T-helper 1 cell (primary cell): ENCODE measurements at regions not wholly inside any gene's neighbourhood (a gene's known extent, or its start where the extent isn't known, plus 50 kb on each side); places are given as distances from the start of the nearest gene placed in this dataset.

Experiments used
- DNase-seq, 5 donors: peaks; one replicate each; pipeline ENCODE4 v3.0.0-alpha.2; 2012 to 2020

DNA sequence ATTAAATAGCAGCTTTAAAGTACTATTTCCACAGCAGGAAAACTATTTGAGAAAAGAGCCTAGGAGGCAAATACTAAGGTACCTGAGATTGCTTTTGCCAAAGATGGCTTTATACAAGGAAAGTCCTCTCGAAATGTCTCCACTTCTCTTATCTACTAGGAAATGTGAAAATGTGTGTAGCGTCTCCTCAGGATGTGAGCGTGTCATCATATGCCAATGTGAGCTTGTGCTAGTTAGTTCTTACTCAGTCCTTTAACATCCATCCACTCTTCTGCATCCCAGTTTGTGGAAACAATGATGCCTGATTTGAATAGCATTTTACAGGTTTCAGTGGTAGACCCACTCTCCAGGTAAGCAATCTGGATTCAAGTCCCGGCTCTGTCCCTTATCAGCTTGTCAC, 421.0 kb downstream of the DYNC2H1 start:
- DNase-seq: no peak

DNA sequence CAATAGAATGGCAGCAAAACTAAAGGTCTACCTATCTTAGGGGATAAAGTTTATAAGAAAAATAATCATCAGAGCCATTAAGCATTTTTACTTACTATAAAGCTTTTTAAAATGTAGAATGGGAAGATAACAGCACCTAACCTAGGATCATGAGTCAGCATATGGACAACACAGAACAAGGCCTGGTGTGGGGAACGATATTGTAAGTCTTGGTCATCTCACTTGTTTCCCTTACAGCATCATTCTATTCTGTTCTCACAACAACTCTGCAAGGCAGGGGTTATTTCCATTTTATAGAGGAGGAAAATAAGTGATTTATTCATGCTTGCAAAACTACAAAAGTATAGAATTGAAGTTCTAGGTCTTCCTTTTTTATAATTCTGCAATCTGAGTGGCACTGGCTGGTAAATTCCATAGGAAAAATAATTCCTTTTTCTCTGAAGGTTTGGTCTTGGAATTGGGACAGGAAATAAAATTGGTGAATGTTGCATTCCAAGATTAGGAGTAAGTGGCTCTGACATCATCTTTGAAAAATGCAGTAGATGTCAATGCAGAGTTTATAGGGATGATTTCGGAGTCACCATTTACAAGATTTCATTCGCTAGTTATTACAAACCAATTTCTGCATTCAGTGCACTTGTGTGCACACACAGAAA, 423.0 kb downstream of the DYNC2H1 start:
- no peak for DNase-seq

DNA sequence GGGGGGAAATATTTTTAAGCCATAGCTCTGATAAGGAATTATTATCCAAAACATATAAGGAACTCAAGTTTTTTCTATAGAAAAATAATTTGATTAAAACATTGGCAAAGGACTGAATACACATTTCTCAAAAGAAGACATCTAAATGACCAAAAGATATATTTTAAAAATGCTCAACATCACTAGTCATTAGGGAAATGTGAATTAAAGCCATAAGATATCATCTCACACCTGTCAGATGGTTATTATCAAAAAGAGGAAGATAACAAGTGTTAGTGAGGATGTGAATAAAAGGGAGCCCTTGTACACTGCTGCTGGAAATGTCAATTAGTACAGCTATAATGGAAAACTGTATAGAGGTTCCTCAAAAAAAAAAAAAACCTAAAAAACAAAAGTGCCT, 425.0 kb downstream of the DYNC2H1 start:
- DNase-seq: no peak

DNA sequence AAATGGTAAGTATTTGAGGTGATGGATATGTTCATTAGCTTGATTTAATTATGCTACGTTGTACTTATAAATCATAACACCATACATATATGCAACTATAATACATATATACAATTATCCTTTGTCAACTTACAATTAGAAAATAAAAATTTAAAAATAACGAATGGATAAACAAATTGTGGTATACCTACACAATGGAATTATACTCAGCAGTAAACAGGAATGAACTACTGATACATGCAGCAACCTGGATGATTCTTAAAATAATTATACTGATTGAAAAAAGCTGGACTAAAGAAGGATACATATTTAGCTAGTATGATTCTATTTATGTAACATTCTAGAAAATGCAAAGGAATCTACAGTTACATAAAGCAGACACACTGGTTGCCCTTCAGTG, 425.7 kb downstream of the DYNC2H1 start:
- no peak for DNase-seq

DNA sequence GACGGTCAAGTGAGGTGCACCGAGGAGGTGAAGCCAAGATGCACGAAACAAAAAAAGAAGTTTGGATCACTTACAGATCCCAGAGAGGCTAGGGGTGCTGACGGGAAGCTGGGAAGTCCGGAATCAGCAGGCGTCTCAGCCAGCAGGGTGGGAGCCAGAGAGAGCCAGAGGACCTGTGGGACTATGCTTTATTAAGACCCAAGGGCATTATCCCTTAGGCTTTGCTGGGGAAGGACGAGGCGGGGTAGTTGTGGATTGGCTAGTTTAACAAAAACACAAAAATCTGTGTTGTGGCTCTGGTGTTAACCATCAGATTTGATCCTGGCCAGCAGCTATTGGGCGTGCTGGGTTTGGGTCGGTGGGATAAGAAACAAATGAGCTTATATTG, 427.1 kb downstream of the DYNC2H1 start:
- DNase-seq: no peak

DNA sequence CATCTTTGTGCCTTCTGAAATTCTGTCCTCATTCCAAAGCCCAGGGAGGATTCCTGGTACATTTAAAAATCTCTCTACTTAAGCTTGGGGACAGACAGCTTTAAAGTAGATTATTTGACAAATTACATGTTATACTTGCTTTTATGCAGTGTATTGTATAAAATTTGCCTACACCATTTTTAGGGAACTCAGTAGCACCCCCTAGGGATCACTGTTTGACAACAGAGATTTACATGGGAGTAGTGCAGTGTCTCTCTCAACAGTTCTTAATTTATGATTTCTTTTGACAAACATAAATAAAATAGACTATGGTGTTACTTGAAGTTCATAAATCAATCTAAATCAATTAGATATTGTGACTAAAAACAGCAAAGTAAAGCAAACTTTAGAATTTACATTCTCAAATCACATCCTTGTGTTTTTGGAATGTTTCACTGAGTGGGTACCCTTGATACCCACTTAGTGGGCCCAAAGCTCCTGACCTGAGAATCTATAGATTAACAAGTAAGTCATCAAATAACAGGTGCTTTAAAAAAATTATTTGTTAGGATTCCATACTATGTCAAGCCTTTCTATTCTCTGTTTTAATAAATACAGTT, 428.8 kb downstream of the DYNC2H1 start:
- no peak for DNase-seq

DNA sequence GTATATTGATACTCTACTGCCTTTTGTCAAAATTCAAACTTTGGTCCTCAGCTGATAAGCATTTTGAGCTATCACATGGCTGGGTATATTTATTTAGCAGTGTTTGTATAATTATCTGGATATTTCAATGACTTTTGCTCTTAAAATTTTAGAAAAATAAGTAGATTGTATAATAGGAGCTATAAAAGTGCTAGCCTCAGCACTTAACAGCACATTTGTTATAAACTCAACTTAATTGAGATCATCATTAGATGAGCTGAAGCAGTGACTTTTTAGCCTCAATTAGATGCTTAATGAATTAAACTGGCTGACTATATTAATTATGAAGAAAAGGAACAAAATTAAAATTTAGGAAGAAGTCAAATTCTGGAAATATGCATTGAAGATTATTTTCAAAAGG, 429.9 kb downstream of the DYNC2H1 start:
- DNase-seq: no peak

DNA sequence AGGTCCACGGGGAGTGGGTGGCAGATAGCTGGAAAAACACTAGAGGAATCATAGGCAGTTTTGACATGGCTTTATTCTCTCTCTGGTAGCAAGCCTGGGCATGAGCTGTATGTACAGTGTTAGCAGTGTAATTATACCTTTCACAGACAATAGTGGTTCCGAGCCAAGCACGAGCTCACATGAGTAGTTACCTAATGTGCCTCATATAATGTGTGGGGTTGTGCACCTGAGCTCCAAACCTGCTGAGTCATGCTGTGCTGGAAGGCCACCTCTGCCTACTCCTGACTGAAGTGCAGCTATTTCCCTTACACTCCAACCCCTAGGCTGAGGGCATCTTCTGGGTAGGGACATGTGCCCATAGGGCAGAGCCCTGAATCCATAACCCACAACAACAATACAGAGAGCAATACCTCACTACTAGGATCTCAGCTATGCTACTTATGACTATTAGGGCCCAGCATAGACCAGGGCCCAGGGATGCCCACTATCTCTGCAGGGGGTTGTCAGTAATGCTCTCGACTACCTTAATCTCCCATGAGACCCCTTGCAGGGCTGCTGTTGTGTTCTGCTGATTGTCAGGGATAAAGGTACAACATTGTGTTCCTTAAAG, 432.1 kb downstream of the DYNC2H1 start:
- DNase-seq: no peak

DNA sequence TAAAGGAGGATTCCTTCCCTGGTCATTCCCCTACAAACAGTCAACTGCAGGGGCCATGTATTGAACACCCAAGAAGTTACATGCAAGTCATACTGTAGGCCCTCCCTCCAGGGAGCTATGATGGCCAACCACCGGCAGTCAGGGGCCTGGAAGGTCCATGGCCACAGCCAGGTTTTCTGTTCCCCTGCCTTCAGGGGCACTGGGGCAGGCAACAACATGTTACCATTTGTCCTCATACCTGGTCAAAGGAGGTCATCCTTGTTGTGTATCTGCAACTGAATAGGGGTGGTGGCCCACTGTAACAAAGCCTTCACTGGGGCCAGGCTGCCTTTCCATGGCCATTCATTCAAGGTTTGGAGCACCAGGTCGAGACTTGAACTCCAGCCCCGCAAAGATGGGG, 433.6 kb downstream of the DYNC2H1 start:
- no peak for DNase-seq

DNA sequence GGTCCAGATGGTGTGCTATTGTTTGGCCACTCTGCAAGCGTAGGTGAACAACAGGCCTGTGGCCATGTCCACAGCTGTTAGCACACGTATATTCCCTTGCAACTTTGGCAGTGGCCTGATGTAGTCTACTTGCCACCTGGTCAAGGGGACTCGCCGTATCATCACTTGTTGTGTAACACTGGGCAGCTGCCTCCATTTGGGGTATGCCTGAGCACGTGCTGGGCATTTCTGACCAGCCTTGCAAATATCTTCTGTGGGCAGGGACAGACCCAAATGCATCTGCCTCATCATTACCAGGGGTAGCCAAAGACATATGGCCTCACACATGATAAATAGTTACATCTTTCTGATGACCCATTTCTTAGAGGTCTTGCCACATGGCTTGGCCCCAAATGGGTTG, 434.2 kb downstream of the DYNC2H1 start:
- no peak for DNase-seq

DNA sequence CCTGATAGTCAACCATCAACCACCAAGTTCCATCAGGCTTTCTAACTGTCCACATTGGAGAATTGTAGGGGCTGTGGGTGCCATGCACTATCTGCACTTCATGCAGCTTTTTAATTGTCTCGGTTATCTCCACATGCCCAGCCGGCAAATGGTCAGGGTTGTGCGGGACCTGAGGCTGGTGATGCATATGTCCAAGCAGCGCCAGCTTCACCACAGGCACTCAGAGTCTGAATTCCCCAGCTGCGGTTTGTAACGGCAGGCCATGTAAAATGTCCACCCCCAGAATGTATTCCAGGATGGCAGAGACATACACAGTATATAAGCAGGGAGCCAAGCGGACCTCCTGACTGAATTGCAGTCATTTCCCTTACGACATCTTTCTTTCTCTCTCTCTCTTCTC, 435.6 kb downstream of the DYNC2H1 start:
- no peak for DNase-seq

DNA sequence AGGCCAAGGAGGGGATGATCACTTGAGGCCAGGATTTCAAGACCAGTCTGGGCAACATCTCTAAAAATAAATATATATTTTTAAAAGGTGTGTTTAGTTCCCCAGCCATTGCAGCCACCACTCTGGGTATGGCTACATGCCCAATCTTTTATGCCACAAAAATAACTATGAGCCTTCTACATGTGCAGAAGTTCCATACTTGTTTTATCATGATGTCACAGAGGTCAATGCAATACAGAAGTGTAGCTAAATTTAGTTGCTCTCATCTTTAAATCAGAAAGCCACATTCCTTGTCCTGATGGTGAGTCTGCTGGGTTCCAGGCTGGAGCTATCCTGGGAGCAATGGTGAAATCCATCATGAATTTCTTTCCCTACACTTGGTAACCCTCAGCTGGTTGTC, 436.3 kb downstream of the DYNC2H1 start:
- no peak for DNase-seq

DNA sequence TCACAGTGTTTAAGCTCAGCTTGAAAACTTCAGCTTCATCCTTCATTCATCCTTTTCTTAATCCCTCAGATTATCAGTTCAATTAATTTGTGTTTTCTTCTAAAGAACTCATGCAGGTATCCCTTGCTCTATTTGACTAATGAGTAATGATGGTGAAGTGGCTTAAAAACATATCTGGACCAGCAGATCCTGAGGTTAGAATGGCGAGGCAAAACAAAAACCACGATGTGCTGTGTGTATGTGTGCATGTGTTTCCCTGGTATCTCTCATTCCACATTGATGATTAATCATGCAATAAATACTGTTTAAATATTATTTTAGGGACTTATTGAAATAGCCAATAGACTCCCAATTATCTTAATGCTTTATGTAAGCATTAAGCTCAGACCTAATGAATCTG, 437.0 kb downstream of the DYNC2H1 start:
- DNase-seq: no peak

DNA sequence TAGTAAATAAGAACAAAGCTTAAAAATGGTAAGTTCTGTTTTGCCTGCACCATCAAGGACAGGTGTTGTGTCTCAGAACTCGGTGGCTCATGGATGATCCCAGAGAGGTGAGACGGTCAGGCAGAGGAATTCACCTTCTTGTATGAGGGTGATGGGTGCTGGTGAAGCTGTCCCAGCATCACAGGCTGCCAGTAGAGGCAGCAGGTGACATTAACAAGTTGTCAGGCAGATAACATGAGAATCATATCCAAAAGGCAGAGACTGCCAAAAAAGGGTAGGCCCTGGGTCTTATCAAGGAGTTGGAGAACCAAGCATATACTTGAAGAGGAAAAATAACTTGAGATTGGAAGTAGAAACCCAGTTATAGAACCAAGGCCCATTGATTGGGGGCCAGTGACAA, 437.8 kb downstream of the DYNC2H1 start:
- no peak for DNase-seq

DNA sequence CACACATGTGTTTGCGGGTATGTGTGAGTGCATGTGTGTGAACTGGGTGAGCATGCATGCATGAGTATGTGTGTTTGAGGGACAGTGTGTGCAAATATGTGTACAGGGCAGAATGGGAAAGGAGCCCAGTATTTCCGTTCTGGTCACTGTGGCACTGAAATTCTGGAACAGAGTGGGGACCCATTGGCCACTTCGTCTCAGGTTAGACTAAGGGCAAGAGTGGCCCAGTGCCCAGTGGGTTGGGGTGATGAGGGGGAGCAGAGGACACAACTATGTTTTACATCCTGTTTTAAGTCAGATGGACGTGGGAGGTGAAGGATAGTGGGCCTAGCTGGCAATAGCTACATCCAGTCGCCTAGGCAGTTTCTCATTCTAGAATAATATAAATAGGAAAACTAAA, 438.5 kb downstream of the DYNC2H1 start:
- no peak for DNase-seq

DNA sequence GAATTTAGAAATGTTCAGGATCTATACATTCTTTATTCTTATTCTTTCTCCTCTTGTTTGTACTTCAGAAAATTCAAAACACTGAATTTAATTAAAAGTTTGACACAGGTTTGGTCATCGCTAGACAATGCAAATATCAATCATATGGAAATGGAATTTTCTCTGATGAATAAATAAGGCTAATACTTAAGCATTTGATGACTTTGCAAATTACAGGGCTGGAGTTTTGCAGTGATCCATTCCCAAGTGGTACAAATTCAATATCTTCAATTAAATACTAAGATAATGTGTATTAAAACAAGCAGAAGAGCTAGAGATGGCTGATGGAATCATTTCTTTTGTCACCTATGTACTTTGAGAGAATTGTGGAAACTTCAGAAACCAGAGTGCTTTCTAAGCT, 439.6 kb downstream of the DYNC2H1 start:
- DNase-seq: no peak

DNA sequence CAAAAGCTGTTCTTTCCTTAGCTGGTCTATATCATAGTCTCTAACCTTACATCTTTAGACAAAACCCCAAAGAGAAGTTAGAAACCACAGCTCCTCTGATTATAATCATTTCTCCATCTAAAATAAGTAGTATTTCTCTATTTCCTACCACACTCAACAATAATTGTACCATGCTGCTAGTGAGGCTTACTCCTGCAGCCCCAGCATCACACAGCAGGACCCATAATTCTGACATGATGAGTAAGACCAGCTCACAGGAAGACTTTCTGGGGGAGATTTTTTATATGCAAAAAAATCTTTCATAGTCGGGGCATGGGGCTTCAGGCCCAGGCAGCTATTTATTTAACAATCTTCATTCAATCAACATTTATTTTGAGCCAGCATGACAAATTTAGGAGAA, 441.6 kb downstream of the DYNC2H1 start:
- no peak for DNase-seq

DNA sequence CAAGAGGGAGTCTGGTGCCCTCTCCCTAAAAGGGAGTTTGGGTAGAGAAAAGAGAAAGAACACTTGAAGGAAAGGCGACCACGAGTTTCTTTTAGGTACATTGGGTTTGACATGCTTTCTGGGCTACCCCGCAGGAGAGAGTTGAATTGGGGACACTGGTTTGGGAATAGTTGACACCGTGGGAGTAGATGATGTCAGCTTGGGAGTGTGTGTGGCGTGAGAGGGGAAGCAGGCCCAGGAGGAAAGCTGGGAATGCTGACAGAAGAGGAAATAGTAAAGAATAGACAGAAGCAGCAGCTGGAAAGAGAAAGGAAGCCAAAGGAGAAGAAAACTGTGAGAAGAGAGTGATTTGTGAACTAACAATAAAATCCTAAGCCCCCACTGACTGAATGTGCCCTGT, 442.9 kb downstream of the DYNC2H1 start:
- no peak for DNase-seq

DNA sequence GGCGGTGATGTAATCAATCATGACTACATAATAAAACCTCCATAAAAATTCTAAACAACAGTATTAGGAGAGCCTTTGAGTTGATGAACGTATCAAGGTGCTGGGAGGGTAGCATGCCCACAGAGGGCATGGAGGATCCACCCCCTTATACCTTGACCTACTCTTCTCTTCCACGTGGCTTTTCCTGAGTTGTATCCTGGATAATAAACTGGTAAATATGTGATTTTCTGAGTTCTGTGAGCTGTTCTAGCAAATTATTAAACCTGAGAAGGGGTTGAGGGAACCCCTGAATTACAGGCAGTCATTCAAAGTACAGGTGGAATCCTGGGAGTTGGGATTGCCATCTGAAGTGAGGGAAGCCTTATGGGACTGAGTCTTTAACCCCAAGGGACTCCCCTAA, 446.9 kb downstream of the DYNC2H1 start:
- DNase-seq: no peak

DNA sequence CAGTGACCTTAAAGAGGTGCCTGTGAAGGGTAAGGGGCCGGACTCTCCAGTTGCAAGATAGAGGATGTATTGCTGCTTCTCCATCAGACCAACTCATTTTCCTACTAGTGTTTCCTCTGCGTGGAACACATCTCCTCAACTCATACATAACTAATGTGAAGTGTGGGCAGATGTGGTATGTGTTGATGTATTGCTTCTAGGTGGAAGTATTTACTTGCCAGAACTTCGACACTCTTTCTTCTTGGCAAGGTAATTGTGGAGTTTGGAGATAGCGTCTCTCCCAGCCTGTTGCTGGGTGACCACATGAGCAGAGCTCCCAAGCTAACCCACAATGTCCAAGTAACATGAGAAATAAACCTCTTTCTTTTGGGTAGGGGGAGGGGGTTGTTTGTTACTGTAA, 456.9 kb downstream of the DYNC2H1 start:
- DNase-seq: no peak

DNA sequence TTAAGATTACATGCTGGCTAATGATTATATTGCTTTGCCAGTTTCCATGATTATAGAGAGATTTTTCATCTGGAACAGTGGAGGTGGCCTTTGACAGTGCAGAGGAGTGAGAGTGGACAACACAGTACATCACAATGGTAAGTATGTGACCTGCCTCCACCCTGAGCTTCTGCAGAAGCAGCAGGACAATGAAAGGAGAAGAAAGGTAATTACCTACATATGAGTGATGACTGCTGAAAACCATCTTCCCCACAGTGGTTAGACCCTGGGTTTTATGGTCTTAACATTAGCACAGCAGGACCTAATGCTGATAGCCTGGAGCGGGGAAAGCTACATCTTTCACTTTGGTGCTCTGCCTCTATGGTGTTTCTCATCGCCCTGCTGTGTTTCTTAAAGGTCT, 454.7 kb upstream of the DDI1 start:
- DNase-seq: no peak

DNA sequence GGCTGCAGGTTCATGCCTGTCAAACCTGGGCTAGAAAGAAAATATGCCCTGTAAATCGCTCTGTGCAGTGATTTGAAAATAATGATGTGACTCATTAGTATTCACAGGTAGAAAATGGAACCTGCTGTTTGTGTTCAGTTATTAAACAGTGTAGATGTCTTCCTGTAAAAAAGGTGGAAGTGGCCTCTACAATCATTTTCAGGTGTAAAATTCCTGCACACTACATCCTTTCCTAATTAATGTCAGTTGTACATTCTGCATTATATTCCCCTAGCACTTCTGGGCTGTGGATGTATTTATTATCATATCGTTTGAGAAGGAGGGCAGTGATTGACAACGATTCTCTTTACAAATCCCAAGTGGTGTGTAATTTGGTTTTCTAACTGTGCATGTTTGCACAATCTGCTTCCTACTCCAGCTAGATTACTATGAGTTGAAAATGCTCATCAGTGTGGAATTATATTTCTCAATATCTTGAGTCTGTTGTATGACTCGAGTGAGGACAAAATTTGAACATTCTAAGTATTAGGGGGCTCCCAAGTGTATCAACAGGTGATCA, 454.0 kb upstream of the DDI1 start:
- no peak for DNase-seq

DNA sequence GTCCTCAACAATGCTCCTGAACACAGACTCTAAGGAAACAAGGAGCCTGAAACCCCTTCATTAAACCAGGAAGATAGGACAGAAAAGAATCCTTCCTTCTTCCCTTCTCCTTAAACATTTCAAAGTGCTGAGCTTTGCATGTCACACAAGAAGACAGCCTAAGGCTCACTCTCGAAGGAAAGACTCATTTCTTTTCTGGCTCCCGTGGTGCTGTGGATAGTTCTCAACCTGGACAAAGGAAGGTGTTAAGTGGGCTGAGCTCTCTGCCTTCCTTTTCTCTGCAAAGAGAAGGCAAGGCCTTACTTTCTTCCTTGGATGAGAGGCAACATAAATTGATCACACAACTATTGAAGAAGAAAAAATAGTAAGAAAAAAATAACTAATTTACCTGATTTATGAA, 452.4 kb upstream of the DDI1 start:
- DNase-seq: no peak

DNA sequence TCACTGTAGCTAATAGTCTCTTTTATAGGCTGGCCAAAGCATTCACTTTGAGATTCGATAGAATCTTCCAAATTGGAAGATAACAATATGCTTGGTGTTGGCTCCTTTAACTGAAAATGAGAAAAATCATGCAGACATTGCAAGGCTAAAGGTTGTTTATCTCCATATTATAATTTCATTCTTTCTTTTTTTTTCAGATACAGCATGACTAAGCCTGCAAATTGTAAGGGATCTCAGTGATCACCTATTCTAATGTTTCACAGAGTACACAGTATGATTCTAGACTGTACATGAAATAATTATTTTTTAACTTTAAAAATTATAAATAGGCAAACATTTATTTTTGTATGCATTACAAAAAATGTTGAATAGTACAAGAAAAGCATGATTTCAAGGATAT, 451.7 kb upstream of the DDI1 start:
- no peak for DNase-seq

DNA sequence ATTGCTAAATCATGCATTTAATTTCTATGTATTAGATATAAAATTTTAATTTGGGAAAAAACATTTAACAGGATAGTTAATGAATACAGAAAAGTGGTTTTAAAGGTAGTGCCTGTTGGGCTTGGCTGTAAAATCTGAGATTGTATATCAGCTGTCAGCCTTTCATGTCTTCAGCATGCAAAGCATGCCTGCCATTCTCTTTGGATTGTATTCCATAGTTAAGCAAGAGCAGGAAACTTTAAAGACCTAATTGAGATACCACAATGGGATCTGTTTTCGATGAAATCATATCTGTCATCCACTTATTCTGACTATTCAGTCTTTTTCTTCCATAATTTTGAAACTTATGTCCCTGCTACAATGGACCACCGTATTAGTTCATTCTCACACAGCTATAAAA, 451.0 kb upstream of the DDI1 start:
- DNase-seq: no peak
